Omental fat pad (tissue), 3 donors: ENCODE measurements at regions not wholly inside any gene's neighbourhood (a gene's known extent, or its start where the extent isn't known, plus 50 kb on each side); places are given as distances from the start of the nearest gene placed in this dataset.

ENCODE experiments used
- ATAC-seq: fragments of 150-250 bp; one replicate; pipeline ENCODE4 v1.9.1; 2016; ENCODE audit warnings: mild to moderate bottlenecking, moderate library complexity; ENCODE audit not compliant: low FRiP score
- DNase-seq: peaks from one replicate; pipeline ENCODE4 v3.0.0-alpha.2; 2019; ENCODE audit warnings: low spot score
- CTCF ChIP-seq, 3 donors: fragments of 450-650 bp; IDR thresholded peaks; one replicate each; pipeline ENCODE4 v1.5.1; 2016 to 2017; ENCODE audit warnings: antibody characterized with exemption in 3 of 3, mild to moderate bottlenecking in 3 of 3, moderate library complexity in 2 of 3

DNA sequence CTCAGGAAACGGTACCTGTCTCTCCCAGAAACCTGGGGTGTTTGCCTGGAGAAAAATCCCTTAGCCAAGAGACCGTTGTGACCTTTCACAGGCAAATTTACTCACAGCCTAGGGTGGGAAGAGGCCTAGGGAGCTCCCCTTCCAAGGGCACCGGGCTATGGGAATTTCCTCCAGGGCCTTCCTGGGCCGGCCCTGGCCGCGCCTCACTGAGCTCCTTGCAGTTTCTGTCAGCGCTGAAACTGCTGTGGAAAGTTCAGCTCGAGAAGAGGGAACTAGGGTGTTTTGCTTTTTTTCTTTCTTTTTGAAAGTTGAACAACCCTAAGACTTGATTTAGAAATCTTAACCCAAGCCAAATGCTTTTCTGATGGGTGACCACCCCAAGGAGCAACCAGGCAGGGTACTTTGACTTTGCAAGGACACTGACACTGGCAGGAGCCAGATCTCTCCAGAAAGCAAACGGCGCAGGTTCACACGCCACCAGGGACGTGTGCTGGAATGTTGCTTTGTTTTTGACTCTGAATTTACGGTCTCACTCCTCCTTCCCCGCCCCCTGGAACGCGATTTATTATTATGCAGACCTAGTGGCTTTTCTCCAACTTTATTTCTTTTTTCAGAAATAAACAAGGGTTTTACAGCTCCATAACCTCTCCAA, 229.6 kb upstream of the JUN start:
- TF ChIP-seq CTCF (IDR thresholded peaks at IDR 0.05): no peak
- DNase-seq: no peak
- ATAC-seq: peak; percentile 68

GRCh38 chr1:59013928-59014279, 230.1 kb upstream of the JUN start:
- no peak for TF ChIP-seq CTCF (IDR thresholded peaks at IDR 0.05)
- no peak for ATAC-seq
- DNase-seq: no peak

- TF ChIP-seq CTCF (IDR thresholded peaks at IDR 0.05): no peak
- DNase-seq (no peak), ATAC-seq (no peak)
These were observed 231.0 kb upstream of the JUN start for GRCh38 chr1:59014827-59015226.

DNA sequence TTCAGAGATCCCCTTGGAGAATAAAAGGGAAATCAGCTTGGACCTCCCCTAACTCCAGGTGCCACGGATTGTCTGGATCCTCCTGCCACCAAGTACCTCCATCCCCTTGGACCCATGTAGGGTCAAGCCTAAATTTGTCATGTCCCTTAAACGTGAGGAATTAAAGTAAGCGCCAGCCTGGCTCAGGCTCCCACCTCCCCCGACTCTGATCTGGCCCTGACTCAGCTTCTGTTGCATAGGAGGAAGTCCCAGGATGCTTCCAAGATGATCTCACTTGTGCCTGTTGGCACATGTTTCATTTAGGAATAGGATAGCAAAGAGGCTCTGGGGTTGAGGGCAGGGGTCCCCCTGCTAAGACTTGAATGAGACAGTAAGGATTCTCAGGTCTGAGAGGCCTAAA, 231.9 kb upstream of the JUN start:
- peak; percentile 48 for ATAC-seq
- TF ChIP-seq CTCF (IDR thresholded peaks at IDR 0.05): no peak
- DNase-seq: no peak

GRCh38 chr1:59016390-59016789, 232.5 kb upstream of the JUN start:
- TF ChIP-seq CTCF (IDR thresholded peaks at IDR 0.05): no peak
- no peak for ATAC-seq
- DNase-seq: no peak

DNA sequence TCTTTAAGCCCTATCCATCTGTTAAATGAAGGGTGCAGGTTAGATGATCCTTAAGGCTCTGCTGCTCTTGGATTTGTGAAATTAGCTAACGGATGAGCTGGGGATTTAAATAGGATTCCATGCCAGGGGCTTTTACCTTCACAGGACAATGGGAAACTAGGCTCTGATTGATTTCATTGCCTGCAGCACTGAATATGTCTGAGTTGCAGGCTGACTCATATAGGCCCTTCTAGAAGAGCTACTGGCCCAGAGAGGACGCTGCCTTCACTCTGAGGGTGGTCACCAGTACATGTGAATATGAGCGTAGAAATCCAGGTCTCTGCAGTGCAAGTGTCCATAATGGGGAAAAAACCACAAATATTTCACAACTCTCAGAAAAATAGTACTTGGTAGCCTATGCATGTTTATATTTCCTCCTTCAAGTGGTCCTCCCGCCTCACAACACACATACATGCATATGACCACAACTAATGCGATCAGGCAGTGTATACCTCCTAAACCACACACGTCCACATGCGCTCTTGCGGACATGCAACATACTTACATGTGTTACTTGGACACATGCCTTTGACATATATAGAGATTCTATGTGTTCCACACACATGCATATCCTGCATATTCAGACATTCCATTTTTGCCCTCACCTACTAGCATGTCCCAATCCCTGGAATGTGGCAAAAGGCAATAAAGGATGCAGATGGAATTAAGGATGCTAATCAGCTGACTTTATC, 233.8 kb upstream of the JUN start:
- DNase-seq (no peak), ATAC-seq (no peak)
- TF ChIP-seq CTCF (IDR thresholded peaks at IDR 0.05): no peak

GRCh38 chr1:59018446-59018845, 234.6 kb upstream of the JUN start:
- no peak for ATAC-seq
- DNase-seq: no peak
- TF ChIP-seq CTCF (IDR thresholded peaks at IDR 0.05): no peak
